HL-60 (cell line): ENCODE measurements at regions not wholly inside any gene's neighbourhood (a gene's known extent, or its start where the extent isn't known, plus 50 kb on each side); places are given as distances from the start of the nearest gene placed in this dataset.

Experiments
- DNase-seq, 2 experiments: peaks; one replicate each; pipeline ENCODE4 v3.0.0-alpha.2; 2010 to 2020; ENCODE audit warnings: low read depth in 1 of 2, low spot score in 1 of 2
- H3K27ac ChIP-seq: fragments of 250-450 bp; sonication (Bioruptor Pico); replicated peaks from 2 replicates; pipeline ENCODE4 v1.5.1; 2020; ENCODE audit warnings: mild to moderate bottlenecking, moderate library complexity
- H3K27me3 ChIP-seq: fragments of 250-450 bp; sonication (Bioruptor Pico); 2 replicates; pipeline ENCODE4 v1.5.1; 2021; ENCODE audit warnings: mild to moderate bottlenecking, moderate library complexity; ENCODE audit not compliant: insufficient read depth, poor library complexity, severe bottlenecking
- H3K4me3 ChIP-seq: replicated peaks from 2 replicates; pipeline ENCODE4 v1.5.1; 2011; ENCODE audit warnings: mild to moderate bottlenecking, control low read depth, low read length; ENCODE audit not compliant: insufficient read depth
- CTCF ChIP-seq: IDR thresholded peaks from one replicate; pipeline ENCODE4 v1.5.1; 2011; ENCODE audit warnings: low read length, control low read depth, inconsistent platforms; ENCODE audit not compliant: insufficient read depth
- GABPA ChIP-seq: IDR thresholded peaks from 2 replicates; pipeline ENCODE4 v1.6.1; 2012; ENCODE audit warnings: low read depth
- POLR2AphosphoS5 ChIP-seq: IDR thresholded peaks from 2 replicates; pipeline ENCODE4 v1.6.1; 2012; ENCODE audit warnings: low read depth
- REST ChIP-seq: IDR thresholded peaks from 2 replicates; pipeline ENCODE4 v1.6.1; 2012; ENCODE audit warnings: low read depth; ENCODE audit not compliant: insufficient replicate concordance
- SPI1 ChIP-seq: IDR thresholded peaks from 2 replicates; pipeline ENCODE4 v1.6.1; 2012; ENCODE audit warnings: low read depth, mild to moderate bottlenecking, borderline replicate concordance

GRCh38 chr2:120447127-120447785 lies 101.3 kb downstream of the INHBB start:
- TF ChIP-seq CTCF = no peak
- no peak for TF ChIP-seq REST
- TF ChIP-seq POLR2AphosphoS5 = no peak
- TF ChIP-seq GABPA = no peak
- no peak for TF ChIP-seq SPI1
- peaks cover 17% of the 10 kb centered on the region for H3K27me3 ChIP-seq
- no peak overlapping the region for H3K4me3 ChIP-seq
- H3K27ac ChIP-seq = no peak overlapping the region
- DNase-seq = no peak

- Histone ChIP-seq H3K4me3 (no peak overlapping the region), H3K27ac (no peak overlapping the region), H3K27me3 (peaks cover 5% of the 10 kb centered on the region)
- TF ChIP-seq CTCF = no peak
- TF ChIP-seq POLR2AphosphoS5 = no peak
- TF ChIP-seq GABPA = no peak
- TF ChIP-seq REST = no peak
- no peak for DNase-seq
Observed at GRCh38 chr2:120448436-120448835, 102.5 kb downstream of the INHBB start.

DNA sequence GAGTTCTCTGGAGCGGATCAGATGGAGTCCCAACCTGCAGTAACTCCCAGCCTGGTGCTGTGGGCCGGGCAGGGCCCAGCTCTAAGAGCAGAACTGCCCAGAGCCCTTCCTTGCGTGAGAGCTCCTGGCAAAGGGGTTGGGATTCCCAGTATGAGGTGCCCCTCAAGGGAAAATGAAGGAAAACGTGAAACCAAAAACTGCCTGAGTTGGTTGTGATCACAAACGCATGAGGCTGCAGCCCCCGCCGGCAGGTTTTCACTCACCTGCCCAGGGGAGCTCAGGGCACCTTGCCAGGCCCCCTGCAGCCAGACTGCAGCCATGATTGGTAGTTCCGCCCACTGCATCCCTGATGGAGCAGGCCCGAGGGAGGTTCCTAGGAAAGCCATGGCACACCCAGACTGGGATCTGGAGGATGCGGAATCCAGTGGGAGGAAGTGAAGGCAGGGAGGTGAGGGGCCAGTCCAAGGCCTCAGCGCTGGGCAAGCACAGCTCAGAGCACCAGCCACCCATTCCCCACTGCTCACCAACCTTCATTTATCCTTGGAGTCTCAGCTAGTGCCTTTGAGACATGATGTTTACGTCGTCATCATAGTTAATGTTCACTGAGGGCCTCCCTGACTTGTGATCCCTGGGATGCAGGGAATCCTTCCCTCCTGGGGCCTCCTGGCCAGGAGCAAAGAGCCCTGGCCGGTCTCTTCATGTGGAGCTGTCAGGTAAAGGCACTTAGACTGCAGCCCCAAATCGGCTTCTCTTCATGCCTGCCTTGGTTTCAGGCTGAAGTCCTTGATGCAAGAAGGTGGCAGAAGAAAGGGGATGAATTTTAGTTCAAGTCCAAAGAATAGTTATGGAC lies 103.2 kb downstream of the INHBB start:
- TF ChIP-seq GABPA = no peak
- no peak for TF ChIP-seq REST
- no peak overlapping the region for H3K4me3 ChIP-seq
- no peaks in the 10 kb centered on the region for H3K27me3 ChIP-seq
- no peak for DNase-seq
- H3K27ac ChIP-seq = no peak overlapping the region
